HG03039 (cell line): ENCODE measurements at regions not wholly inside any gene's neighbourhood (a gene's known extent, or its start where the extent isn't known, plus 50 kb on each side); places are given as distances from the start of the nearest gene placed in this dataset.

Source experiments
- ATAC-seq: cut with Tn5 transposase; IDR thresholded peaks from one replicate; pipeline ENCODE4 v1.9.1; 2021; ENCODE audit warnings: mild to moderate bottlenecking, moderate library complexity; ENCODE audit not compliant: unreplicated experiment

DNA sequence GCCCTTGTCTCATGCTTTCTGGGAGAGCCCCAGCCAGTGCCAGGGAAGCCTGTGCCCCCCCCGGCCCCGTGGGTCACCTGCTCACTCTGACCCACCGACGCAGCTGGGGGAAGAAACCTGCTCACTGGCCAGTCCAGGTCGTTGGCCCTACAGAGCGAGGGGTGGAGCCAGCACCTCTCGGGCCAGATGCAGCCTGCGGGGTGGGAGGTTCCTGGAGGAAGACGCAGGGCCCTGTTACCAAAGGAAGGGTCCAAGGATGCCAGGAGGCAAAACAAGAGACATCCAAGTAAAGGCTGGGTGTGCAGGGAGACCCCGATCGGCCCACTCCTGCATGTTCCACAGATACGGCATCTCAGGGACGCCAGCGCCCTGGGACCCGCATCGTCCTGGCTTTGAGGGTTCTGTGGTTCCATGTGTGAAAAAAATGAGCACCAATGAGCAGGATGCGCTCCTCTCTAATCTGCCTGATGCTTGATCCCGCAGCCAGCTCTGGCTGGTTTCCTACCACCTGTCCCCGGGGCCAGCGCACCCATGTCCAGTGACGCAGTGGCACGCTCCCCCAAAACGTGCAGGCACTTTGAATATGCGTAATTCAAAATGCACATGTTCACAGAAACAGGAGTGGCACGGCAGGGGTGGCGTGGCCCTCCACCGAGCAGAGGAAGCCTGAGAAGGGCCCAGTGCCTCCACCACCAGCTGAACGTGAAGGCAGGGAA is 66.0 kb upstream of the GALNT9 start:
- no peak for ATAC-seq

DNA sequence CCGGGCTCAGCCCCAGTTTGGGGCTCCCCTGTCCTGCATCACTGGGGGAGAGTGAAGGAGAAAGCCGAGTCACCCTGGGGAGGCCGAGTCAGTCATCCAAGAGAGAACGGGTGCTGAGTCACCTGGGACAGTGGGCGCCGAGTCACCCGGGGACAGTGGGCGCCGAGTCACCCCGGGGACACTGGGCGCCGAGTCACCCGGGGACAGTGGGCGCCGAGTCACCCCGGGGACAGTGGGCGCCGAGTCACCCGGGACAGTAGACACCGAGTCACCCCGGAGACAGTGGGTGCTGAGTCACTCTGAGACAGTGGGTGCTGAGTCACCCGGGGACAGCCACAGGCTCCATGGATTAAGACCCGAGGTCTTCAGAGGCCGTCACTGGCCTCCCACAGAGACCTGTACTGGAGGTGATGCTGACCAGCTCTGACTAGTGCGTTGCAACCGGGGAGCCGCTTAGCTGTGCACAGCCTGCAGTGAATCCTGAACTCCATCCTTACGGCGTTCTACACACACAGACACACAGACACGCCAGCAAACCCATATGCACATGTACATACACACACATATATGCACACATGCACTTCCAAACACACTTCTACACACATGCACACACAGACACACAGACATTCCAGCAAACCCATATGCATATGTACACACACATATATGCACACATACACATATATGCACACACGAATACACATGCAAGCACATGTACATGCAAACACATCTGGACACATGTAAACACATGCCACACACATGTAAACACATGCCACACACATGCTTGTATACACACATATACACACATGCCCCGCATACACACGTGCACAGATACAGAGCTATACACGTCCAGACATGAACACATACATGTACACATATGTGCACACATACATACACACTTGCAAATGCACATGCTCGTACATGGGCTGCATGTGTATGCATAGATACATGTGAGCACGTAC is 64.9 kb upstream of the GALNT9 start:
- ATAC-seq, result no peak

DNA sequence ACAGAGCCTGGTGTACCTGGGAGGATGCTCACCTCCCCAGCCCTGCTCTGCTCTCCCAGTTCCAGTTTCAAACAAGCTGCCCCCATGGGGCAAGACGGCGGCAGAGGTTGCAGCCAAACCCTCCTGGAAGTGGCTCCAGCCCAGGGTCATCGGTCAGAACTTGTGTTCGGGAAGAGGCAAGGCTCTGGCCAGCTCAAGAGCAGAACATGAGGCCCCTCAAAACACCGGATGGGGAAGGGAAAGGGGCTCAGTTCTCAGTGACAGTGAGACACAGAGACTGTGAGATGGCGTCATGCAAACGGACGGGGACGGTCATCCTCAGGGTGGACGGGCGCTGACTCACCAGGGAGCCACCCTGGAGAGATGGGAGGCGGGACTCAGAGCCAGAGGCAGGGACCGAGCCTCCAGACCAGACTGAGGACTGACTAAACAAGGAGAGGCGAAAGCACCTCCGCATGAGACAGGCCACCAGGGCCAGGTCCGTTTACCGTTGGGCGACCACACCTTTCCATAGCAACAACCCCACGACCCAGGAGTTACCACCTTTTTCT is 63.9 kb upstream of the GALNT9 start:
- ATAC-seq, result no peak

DNA sequence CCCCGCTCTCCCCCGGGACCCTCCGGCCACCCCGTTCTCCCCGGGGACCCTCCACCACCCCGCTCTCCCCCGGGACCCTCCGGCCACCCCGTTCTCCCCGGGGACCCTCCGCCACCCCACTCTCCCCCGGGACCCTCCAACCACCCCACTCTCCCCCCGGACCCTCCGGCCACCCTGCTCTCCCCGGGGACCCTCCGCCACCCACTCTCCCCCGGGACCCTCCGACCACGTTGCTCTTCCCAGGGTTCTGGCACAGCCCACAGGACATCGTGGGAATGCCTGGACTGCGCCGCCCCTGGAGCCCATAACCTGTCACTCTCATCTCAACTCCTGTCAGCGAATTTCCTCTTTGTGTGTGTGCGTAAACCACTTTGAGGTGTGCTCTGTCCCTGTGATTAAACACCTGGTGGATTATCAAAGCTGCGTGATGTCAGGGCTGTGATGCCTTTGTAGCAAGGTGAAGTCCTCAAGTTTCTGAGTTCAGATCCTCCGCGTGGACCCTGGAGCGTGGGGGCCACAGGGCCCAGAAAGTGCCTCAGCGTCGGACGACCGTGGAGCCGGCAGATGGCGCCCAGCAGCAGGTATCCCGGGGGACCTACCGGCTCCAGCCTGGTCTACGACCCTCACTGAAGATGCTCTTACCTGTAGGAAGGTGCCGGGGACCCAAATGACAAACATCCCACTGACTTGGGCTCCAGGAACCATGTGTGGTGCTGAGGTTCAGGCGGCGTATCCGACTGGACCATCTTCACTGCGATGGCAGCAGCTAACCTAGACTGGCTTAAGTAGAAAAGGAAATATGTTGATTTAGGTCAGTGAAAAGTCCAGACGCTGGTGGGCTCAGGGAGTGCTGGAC is 63.2 kb upstream of the GALNT9 start:
- no peak for ATAC-seq

DNA sequence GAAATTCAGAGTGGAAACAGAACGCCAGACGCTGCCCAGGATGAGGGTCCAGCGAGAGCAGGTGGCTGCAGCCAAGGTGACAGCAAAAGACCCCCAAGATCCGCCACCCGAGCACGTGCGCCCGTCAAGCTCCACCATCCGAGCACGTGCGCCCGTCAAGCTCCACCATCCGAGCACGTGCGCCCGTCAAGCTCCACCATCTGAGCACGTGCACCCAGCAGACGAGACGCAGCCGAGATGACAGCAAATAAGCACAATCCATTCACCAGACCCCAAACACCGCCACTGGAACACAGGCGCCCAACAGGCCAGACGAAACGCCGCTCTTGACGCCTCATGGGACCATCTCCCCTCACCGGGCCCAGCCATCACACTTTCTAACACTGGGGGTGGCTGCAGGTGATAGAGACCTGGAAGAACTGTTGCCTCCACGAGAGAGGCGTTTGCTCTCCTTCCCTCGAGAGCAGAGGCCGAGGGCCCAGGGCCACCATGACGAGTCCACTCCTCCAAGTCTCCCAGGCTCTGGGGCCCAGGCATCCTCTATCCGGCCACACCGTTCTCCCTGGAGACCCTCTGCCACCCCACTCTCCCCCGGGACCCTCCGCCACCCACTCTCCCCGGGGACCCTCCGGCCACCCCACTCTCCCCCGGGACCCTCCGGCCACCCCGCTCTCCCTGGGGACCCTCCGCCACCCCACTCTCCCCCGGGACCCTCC is 62.1 kb upstream of the GALNT9 start:
- ATAC-seq, result no peak

DNA sequence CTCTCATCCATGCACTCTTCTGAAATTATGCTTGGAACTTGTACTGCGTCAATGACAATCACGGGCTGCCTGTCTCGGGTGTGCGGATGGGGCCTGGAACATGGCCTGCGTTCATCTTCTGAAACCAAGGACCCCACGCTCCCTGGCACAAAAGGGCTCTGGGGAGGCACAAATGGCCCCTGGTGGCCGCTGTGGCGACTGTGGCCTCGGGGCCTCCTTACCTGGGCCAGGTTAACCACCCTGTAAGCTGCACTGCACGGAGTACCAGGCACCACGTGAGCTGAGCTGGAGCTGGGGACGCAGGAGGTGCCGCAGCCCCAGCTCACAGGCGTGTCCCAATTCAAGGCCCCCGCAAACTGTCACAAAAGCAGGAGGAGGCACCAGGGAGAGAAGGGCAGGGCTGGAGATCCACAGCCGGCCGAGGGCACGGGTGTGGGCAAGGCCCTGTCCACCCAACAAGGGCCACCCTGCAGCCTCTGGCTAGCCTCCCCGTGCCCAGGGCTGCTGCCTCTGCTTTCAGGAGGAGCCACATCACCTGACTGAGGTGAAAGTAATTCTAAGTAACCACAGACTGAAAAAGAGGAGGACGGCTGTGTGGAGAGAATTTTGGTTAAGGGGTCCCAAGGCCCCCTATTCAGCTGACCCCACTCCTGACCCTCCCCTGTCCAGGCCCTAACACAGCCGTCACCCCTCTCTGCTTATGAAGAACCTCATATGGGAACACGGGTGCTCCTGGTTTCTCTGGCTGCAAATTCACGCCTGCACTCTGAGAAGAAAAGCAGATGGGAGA is 61.1 kb upstream of the GALNT9 start:
- no peak for ATAC-seq

DNA sequence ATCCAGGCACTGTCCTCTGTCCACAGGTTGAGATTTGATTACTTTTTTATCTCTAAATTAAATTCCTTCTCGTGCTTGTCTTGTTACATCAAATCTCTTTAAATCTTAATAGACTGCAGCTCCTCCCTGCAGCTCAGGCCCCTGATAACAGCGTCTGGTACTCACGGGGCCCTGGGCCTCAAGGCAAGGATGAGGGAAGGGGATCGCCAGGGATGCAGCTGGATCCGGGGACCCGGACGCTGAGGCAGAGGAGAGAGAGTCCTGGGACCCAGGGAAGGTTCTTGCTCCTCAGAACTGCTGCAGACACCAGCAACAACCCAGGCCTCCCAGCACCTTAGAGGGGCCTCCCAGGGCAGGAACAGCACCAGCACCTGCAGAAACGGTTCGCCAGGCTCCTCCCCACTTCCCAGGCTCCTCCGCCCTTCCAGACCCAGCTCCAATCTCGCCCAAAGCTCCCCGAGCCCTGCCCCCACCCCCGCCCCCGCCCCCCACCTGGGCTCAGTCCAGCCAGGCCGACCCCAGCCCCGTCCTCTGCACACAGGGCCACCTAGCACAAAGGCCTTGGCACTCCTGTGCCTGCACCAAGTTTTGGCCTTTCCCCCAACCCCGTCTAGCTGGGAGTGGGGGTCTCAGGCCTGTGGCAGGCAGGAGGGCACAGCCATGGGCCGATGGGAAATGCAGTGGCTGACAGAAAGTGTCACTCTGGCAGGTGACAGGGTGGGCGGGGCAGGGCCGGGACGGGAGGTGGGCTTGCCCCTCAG is 60.3 kb upstream of the GALNT9 start:
- no peak for ATAC-seq

DNA sequence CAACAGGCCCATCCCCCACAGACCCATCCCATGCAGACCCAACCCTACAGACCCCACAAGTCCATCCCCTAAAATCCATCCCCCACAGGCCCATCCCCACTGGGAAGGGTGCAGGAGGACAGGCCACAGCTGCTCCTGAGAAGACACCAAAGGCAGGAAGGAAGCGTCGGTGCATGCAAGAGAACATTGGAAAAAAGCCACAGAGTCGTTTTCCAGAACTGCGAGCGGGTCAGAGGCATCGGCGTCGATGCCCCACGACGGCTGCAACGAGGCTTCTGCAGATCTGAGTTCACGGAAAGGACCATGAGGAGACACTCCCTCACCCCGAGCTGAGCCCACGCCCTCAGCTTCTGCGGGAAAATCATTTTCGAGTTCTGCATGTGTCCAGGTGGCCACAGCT is 59.6 kb upstream of the GALNT9 start:
- no peak for ATAC-seq

DNA sequence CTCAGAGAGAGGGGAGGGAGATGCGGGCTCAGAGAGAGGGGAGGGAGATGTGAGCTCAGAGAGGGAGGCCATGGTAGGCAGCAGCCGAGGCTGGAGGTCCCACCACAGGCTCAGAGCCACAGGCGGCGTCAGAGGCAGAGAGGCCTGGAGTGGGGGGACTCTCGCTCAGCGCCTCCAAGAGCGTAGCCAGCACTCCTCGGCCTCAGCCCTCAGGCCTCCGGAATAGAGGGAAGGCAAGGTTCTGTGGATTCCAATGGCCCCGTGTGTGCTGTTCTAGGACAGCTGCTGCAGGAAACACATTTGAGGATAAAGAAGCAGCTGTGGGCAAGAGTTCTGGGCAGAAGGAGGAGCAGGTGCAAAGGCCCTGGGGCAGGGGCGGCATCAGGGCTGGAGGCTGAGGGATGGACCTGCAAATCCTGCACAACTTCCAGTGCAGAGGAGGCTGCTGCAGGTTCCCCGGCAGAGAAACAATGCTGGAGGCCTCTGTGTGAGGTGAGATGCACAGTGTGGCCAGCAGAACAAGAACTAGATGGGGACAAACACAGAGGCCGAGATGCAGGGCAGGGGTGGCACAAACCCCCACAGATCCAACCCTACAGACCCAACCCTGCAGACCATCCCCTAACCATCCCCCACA is 59.1 kb upstream of the GALNT9 start:
- no peak for ATAC-seq

DNA sequence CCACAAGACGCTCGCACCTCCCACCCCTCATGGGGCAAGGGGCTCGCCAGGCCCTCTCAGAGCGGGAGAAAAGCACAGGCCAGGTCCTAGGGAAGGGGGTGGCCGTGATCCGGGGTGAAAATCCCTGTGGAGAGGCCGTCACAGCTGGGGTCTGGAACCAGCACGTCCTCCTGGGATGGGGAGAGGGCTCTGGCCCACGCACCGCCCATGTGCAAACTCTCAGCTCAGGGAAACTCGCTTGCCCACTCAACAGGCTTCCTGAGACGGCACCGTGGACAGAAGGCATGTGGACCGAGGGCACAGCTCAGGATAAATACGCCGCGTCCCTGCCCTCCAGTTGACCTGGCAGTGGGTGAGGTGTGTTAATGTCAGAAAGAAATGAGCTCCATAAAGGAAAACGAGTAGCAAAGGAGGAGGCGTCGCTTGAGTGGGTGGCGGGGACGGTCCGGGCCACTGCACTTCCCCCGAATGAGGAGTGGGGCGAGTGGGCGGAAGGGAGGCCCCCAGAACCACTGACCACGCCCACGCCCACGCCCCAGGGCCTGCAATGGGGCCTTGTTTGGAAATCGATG is 57.6 kb upstream of the GALNT9 start:
- no peak for ATAC-seq

DNA sequence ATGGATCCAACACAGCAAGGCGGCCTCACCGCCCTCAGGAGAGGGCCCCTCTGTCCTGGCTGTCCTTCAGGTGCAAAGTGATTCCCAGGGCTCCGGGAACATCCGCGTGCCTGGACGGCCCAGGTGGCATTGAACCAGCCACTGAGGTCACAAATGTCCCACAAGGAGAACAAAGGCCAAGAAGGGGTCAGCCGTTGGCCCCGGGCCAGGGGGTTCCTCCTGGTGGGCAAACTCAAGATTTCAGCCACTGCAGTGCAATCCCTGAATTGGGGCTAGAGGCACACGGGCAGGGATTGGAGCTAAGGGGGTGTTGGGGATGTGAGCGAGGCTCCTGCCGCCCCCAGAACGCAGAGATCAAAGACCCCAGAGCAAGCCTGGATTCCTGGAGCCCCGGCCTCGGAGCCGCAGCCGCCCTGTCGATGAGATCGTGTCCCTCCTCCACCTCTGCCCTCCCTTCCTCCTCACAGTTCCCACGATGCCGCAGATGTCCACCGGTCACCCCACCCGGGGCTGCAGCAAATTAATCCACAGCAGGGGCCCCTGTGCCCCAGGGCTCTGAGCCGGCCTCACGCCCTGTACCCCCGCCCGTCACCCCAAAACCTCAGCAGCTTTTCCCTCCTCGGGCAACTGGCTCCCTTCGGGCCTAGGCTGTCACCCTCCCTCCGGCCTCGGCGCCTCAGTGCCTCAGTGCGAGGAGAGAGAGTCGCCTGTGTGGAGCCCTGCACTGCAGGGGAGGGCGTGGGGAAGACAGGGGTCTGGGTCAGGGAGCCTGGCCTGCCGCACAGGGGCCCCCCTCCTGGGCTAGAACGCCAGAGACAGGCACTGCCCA is 56.7 kb upstream of the GALNT9 start:
- ATAC-seq, result no peak

DNA sequence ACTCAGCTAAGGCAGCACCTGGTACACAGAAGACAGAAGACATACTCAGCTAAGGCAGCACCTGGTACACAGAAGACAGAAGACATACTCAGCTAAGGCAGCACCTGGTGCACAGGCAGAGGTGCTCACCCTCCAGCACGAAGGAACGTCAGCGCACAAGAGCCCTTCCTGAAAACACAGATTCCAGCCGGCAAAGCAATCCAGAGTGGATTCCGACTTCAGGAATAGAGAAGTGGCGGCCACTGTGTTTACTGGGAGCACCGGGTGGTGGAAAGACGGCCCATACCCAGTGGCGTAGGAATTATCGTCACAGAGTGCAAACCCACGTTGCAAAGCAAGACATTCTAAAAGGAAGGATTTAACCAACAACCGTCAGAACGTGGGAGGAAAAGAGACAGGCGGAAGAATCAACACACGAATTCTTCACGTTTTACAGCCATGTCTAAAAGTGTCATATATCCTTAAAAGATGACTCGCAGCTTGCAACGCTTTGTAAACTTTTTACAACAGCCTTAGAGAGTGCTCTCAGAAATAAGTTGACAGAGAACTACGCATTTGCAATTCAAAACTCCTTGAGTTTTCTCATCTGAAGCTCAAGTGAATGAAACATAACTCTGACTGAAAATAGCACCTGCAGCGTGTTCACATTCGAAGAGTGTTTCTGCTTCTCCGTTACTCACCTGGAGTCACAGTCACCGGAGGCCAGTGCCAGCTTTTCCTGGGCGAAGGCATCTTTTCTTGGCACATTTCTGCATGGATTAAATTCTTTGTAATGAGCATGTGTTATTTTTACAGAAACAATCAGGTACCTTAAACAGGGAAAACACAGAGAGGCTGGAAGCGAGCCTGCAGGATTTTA is 55.8 kb upstream of the GALNT9 start:
- ATAC-seq, result no peak

DNA sequence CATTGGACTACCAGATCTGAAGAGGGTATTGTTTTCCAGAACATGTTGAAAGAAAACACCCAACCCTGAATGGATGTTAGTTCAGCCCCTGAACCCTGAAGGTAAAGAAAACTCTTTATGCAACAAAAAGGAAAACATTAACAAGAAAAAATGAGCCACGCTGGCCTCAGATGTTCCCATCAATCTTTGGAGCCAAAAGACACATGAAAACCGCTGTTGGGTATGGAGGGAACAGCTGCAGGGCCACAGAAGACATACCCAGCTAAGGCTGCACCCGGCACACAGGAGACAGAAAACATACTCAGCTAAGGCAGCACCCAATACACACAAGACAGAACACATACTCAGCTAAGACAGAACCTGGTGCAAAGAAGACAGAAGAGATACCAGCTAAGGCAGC is 51.3 kb upstream of the GALNT9 start:
- ATAC-seq, result no peak

DNA sequence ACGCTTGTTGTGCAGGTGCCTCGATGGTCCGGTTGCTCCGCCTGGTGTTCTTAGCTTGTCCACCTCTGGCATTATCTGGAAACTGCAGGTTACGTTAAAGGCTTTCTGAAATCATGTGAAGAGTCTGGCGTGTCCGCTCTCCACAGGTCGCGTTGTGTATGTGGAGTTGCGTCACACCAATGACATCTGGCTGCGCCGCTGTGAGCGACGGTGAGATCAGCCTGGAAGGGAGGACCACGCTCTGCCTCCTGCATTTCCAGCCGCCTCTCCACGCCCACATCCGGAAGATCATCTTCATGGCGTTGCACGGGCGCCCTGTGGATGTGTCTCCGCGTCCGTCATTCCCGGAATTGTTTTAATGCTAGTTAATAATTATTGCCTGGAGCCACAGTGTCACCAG is 50.6 kb upstream of the GALNT9 start:
- no peak for ATAC-seq

DNA sequence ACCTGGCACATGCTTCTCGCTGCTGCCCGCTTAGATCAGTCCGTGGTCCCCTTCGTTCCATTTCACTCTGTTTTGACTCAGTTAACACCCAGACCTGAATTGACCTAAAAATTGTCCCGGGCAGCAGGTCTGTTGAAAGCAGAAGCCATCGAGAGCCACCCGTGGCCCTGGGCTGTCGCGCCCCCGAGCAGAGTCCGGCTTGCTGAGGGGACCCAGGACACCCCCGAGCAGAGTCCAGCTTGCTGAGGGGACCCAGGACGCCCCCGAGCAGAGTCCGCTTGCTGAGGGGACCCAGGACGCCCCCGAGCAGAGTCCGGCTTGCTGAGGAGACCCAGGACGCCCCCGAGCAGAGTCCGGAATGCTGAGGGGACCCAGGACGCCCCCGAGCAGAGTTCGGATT is 50.2 kb upstream of the GALNT9 start:
- ATAC-seq, result no peak
